HG03108 (cell line): ENCODE measurements at regions not wholly inside any gene's neighbourhood (a gene's known extent, or its start where the extent isn't known, plus 50 kb on each side); places are given as distances from the start of the nearest gene placed in this dataset.
A peak's percentile ranks its signal among the peaks of the same experiment; 100 is the strongest.
"Not testable (repeated sequence)": the region's sequence is repeated elsewhere in the genome, so short reads cannot be mapped to it uniquely, and the experiment has no call there.

Source experiments
- ATAC-seq: cut with Tn5 transposase; IDR thresholded peaks from one replicate; pipeline ENCODE4 v1.9.1; 2021; ENCODE audit warnings: moderate library complexity; ENCODE audit not compliant: unreplicated experiment

- ATAC-seq = no peak
These were observed 896.5 kb downstream of the AMY1C start for GRCh38 chr1:104646233-104646632.

DNA sequence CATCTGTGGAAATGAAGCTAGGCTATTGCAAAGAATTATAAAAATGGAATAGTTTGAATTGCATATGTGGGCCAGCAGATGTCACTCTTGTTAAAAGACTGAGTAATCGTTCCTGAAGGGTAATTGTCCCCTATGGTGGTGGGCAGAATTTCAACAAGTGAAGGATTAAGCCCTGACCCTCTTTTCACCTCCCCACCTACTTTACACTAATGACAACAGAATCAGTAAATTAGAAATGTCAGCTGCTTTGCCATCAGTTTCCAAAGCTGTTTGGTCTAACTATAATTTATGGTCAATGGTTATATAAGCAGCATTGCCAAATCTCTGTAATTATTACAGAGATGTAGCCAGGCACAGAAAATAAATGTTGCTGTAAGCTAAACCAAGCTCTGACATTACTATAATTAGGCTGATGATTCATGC lies 898.6 kb downstream of the AMY1C start:
- no peak for ATAC-seq

DNA sequence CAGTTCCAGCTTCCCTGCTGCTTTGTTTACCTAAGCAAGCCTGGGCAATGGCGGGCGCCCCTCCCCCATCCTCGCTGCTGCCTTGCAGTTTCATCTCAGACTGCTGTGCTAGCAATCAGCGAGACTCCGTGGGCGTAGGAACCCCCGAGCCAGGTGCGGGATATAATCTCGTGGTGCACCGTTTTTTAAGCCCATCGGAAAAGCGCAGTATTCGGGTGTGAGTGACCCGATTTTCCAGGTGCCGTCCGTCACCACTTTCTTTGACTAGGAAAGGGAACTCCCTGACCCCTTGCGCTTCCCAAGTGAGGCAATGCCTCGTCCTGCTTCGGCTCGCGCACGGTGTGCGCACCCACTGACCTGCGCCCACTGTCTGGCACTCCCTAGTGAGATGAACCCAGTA lies 914.7 kb downstream of the AMY1C start:
- ATAC-seq = not testable (repeated sequence)

GRCh38 chr1:104665300-104665699 lies 915.6 kb downstream of the AMY1C start:
- ATAC-seq = no peak

- ATAC-seq = no peak
These were observed 922.1 kb downstream of the AMY1C start for GRCh38 chr1:104671684-104672353.

- ATAC-seq = no peak
These were observed 949.7 kb downstream of the AMY1C start for GRCh38 chr1:104699433-104699832.

GRCh38 chr1:104702731-104703130 lies 953.0 kb downstream of the AMY1C start:
- ATAC-seq = no peak

- no peak for ATAC-seq
These were observed 957.0 kb downstream of the AMY1C start for GRCh38 chr1:104706631-104707147.

DNA sequence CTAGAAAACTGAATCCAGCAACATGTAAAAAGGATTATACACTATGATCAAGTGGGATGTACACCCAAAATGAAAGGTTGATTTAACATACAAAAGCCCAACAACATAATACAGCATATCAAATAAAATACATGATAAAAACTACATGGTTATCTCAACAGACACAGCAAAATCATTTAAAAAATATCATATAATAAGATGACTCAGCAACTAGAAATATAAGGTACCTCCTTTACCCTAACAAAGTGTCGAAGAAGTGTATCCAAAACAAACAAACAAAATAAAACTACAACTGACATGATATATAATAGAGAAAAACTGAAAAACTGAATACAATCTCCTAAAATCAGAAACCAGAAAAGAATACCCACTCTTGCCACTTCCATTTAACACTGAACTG lies 969.1 kb downstream of the AMY1C start:
- no peak for ATAC-seq

DNA sequence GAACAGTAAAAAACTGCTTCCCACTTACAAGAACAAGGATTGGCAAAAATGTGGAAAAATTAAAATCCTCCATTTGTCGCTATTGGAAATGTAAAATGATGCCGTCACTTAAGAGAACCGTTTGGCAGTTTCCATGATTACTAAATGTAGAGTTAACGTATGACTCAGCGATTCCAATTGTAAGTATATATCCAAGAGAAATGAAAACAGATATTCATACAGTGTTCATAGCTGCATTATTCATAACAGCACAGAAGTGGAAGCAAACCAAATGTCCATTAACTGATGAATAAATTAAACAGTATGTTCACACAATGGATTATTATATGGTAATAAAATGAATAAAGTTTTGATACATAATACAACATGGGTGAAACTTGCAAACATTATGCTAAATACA lies 971.0 kb downstream of the AMY1C start:
- no peak for ATAC-seq

DNA sequence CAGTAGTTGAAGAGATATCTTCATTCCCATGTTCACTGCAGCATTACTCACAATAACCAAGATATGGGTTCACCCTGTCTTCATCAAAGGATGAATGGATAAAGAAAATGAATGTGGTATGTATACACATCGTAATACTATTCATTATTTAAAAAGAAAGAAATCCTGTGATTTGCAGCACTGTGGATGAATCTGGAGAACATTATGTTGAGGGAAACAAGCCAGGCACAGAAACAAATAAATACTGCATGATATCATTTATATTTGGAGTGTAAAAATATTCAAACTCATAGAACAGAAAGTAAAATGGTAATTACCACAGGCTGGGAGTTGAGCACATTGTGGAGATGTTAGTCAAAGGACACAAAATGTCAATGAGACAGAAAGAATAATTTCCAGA lies 977.2 kb downstream of the AMY1C start:
- ATAC-seq = no peak

GRCh38 chr1:104733866-104734265 lies 984.2 kb downstream of the AMY1C start:
- no peak for ATAC-seq

GRCh38 chr1:104745875-104746274 lies 996.2 kb downstream of the AMY1C start:
- ATAC-seq = no peak

- peak; percentile 71 for ATAC-seq
These were observed 997.3 kb downstream of the AMY1C start for GRCh38 chr1:104746994-104747393.

DNA sequence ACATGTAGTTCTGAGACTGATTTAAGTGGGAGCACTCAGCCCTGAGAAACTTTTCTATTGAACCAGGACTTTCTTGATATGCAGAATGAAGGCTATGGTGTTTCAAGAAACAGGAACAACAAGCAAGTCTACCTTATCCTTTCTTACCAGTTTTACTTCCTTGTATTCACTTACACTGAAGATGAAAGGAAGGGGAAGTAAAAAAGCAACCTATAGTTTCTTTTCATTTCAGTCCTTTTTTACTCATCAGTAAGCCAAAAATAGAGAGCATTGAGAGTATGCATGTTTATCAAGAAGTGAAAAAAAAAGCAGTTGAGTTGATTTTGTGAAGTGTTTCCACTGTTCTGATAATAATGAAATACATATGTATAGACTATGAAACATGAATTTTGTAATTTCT lies 1010.3 kb downstream of the AMY1C start:
- ATAC-seq = peak; percentile 95

GRCh38 chr1:104761961-104762570 lies 1012.4 kb downstream of the AMY1C start:
- no peak for ATAC-seq

GRCh38 chr1:104765085-104765484 lies 1015.4 kb downstream of the AMY1C start:
- ATAC-seq = peak; percentile 72

DNA sequence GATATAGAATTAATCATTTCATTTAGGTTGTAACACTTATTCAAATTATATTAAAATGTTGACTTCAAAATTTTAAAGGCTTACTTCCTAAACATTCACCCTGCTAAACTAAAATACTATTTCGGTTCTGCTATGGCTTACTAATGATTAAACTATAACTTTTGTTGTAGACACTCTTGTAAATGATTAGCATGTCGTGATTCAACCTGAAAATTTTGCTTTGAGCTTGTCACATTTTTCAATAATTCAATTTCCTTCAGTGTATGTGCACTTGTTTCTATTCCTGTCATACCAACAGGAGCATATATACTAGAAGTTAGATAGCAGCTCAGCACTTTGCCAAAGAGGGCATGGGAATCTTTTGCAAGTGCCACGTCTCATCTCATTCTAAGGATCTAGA lies 1018.8 kb downstream of the AMY1C start:
- ATAC-seq = peak; percentile 81

DNA sequence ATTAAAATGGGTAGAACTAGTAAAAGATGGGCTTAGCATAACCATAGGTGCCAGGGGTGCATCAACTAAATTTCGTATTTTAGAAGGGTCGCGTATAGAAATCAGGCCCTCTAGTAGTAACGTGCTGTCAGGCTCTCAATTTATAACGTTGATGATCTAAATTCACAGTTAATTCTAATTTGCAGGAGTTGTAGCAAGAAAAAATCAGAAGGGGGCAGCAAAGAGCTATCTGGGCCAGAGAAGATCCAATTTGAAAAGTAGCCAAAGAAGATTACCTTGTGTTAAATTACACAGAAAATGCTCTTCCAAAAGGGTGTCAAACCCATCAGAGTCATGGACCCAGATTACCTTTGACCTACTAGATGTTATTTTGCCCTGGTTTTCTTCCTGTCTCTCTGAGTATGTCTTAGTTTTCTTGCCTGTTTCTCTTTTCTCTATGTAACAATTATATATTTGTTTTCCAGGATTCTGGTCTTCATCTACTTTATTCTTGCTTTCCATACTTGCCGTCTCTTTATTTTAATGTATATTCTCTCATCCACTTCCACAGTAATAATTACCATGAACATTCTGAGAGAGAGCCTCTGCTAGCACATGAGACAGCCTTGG lies 1030.9 kb downstream of the AMY1C start:
- no peak for ATAC-seq

GRCh38 chr1:104785575-104786187 lies 1036.0 kb downstream of the AMY1C start:
- ATAC-seq = no peak

- no peak for ATAC-seq
These were observed 1038.3 kb downstream of the AMY1C start for GRCh38 chr1:104787866-104788510.
